ENCODE measurements at regions not wholly inside any gene's neighbourhood (a gene's known extent, or its start where the extent isn't known, plus 50 kb on each side); places are given as distances from the start of the nearest gene placed in this dataset.

- no peaks in the 10 kb centered on the region for H3K4me1 ChIP-seq
- DNase-seq (no peak), ATAC-seq (no peak)
- intact Hi-C loops (cut with DNase I): no loop called here
- no peaks in the 10 kb centered on the region for H3K36me3 ChIP-seq (replicated peaks in 1 of 2; ENCODE audit: insufficient read depth in 1 of 2, low read depth in 2 of 2)
- no peaks in the 10 kb centered on the region for H3K27me3 ChIP-seq
- no peak overlapping the region for H3K27ac ChIP-seq
- H3K9me3 ChIP-seq: peaks cover 0 to 6% (median 0%) of the 10 kb centered on the region in 3 donors
- TF ChIP-seq CTCF (IDR thresholded peaks at IDR 0.05) (no peak), POLR2A (IDR thresholded peaks at IDR 0.05) (no peak)
- H3K4me3 ChIP-seq: no peak overlapping the region
Observed at GRCh38 chr16:61471737-61472136, 564.5 kb downstream of the CDH8 start.

GRCh38 chr16:61471023-61471422, 565.2 kb downstream of the CDH8 start:
- intact Hi-C loops (cut with DNase I): no loop called here
- Histone ChIP-seq H3K27me3 (no peaks in the 10 kb centered on the region), H3K36me3 (replicated peaks in 1 of 2; ENCODE audit: insufficient read depth in 1 of 2, low read depth in 2 of 2) (no peaks in the 10 kb centered on the region), H3K4me3 (no peak overlapping the region), H3K27ac (no peak overlapping the region), H3K4me1 (no peaks in the 10 kb centered on the region), H3K9me3 (peaks cover 0 to 6% (median 0%) of the 10 kb centered on the region in 3 donors)
- 49 to 50% methylated on average over 2 of the region's 2 CpGs for WGBS, 2 donors
- no peak for ATAC-seq
- no peak for TF ChIP-seq POLR2A (IDR thresholded peaks at IDR 0.05)
- no peak for TF ChIP-seq CTCF (IDR thresholded peaks at IDR 0.05)
- DNase-seq: no peak

- ATAC-seq: no peak
- no peak for TF ChIP-seq POLR2A (IDR thresholded peaks at IDR 0.05)
- TF ChIP-seq CTCF (IDR thresholded peaks at IDR 0.05): no peak
- no peak for DNase-seq
- no peak overlapping the region for H3K4me3 ChIP-seq
- 37 to 52% methylated on average over 3 of the region's 3 CpGs for WGBS, 2 donors
- H3K4me1 ChIP-seq: no peaks in the 10 kb centered on the region
- no peaks in the 10 kb centered on the region for H3K36me3 ChIP-seq (replicated peaks in 1 of 2; ENCODE audit: insufficient read depth in 1 of 2, low read depth in 2 of 2)
- intact Hi-C loops (cut with DNase I): no loop called here
- H3K27ac ChIP-seq: no peak overlapping the region
- H3K9me3 ChIP-seq: no peaks in the 10 kb centered on the region
- H3K27me3 ChIP-seq: no peaks in the 10 kb centered on the region
Observed at GRCh38 chr16:61465285-61465684, 571.0 kb downstream of the CDH8 start.

GRCh38 chr16:61460020-61460419, 576.2 kb downstream of the CDH8 start:
- no peak for DNase-seq
- no peak overlapping the region for H3K4me3 ChIP-seq
- H3K9me3 ChIP-seq: no peaks in the 10 kb centered on the region
- intact Hi-C loops (cut with DNase I): no loop called here
- no peak for ATAC-seq
- TF ChIP-seq CTCF (IDR thresholded peaks at IDR 0.05) (no peak), POLR2A (IDR thresholded peaks at IDR 0.05) (no peak)
- H3K27ac ChIP-seq: no peak overlapping the region
- H3K4me1 ChIP-seq: no peaks in the 10 kb centered on the region
- H3K27me3 ChIP-seq: no peaks in the 10 kb centered on the region
- H3K36me3 ChIP-seq (replicated peaks in 1 of 2; ENCODE audit: insufficient read depth in 1 of 2, low read depth in 2 of 2): no peaks in the 10 kb centered on the region
- 52 to 53% methylated on average over 3 of the region's 3 CpGs for WGBS, 2 donors

- DNase-seq: no peak
Observed at GRCh38 chr16:61435346-61435745, 600.9 kb downstream of the CDH8 start.

More at GRCh38 chr16:61435346-61435745, 600.9 kb downstream of the CDH8 start:
- Histone ChIP-seq H3K4me3 (no peak overlapping the region), H3K27me3 (no peaks in the 10 kb centered on the region), H3K4me1 (no peaks in the 10 kb centered on the region), H3K9me3 (no peaks in the 10 kb centered on the region), H3K36me3 (replicated peaks in 1 of 2; ENCODE audit: insufficient read depth in 1 of 2, low read depth in 2 of 2) (no peaks in the 10 kb centered on the region), H3K27ac (no peak overlapping the region)
- ATAC-seq: no peak
- TF ChIP-seq POLR2A (IDR thresholded peaks at IDR 0.05) (no peak), CTCF (IDR thresholded peaks at IDR 0.05) (no peak)
- 32 to 40% methylated on average over 2 of the region's 2 CpGs for WGBS, 2 donors
- intact Hi-C loops (cut with DNase I): no loop called here
